GM23248 (cell line): ENCODE measurements at regions not wholly inside any gene's neighbourhood (a gene's known extent, or its start where the extent isn't known, plus 50 kb on each side); places are given as distances from the start of the nearest gene placed in this dataset.

ENCODE experiments used
- EZH2 ChIP-seq: fragments of 200-600 bp; sonication (generic); IDR thresholded peaks from 2 replicates; pipeline ENCODE4 v1.6.1; 2018; ENCODE audit warnings: antibody characterized with exemption, mild to moderate bottlenecking; ENCODE audit not compliant: insufficient read depth, poor library complexity, severe bottlenecking
- EZH2phosphoT487 ChIP-seq: fragments of 200-600 bp; sonication (generic); IDR thresholded peaks from 2 replicates; pipeline ENCODE4 v1.6.1; 2018; ENCODE audit warnings: antibody characterized with exemption, moderate library complexity, mild to moderate bottlenecking, low read depth; ENCODE audit not compliant: insufficient read depth

- TF ChIP-seq EZH2 (no peak), EZH2phosphoT487 (no peak)
Measured at GRCh38 chr2:188666503-188666902, 307.7 kb upstream of the COL3A1 start.
